PC-9 (cell line): ENCODE measurements at regions not wholly inside any gene's neighbourhood (a gene's known extent, or its start where the extent isn't known, plus 50 kb on each side); places are given as distances from the start of the nearest gene placed in this dataset.

Experiments
- EZH2 ChIP-seq: fragments of 200-600 bp; sonication (generic); IDR thresholded peaks from 2 replicates; pipeline ENCODE4 v1.8.0; 2017; ENCODE audit warnings: antibody characterized with exemption, low read depth
- TF ChIP-seq, protein P1 (sequence below): fragments of 200-600 bp; sonication (generic); conservative IDR thresholded peaks from 2 replicates; pipeline ENCODE4 v1.6.1; 2017; ENCODE audit warnings: mixed run types, antibody characterized with exemption, mild to moderate bottlenecking, moderate library complexity

DNA sequence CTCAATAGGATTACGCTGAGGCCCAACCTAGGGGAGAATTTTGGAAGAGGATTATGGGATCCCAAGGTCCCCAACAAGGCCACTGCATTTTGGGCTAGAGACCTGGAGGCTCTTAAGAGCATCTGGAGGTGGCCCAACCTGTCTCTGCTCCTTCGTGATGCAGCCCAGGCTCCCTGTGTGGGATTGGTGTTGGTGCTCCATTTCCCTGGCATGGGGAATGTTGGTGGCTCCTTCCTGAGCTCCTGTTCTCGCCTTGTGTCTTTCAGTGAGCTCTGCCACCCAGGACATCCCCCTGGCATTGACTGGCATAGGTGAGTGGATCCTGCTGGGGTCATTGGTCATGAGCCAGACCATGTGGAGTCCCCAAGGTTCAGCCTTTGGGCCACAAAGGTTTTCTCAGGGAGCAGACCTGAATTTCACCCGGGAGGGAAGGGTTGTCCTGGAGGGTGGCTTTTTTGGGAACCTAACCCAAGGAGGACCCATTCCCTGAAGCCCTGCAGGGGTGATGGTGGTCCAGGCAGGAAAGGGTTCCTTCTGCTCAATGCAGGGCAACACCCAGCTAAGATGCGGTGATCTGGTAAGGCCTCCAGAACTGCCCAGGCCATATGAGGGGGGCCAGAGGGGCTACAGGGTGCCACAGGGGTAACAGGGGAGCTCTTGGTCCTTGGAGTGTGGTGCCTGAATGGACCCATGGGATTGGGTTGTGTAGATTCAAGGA is 202.5 kb downstream of the UBE3A start:
- TF ChIP-seq, protein P1, sequence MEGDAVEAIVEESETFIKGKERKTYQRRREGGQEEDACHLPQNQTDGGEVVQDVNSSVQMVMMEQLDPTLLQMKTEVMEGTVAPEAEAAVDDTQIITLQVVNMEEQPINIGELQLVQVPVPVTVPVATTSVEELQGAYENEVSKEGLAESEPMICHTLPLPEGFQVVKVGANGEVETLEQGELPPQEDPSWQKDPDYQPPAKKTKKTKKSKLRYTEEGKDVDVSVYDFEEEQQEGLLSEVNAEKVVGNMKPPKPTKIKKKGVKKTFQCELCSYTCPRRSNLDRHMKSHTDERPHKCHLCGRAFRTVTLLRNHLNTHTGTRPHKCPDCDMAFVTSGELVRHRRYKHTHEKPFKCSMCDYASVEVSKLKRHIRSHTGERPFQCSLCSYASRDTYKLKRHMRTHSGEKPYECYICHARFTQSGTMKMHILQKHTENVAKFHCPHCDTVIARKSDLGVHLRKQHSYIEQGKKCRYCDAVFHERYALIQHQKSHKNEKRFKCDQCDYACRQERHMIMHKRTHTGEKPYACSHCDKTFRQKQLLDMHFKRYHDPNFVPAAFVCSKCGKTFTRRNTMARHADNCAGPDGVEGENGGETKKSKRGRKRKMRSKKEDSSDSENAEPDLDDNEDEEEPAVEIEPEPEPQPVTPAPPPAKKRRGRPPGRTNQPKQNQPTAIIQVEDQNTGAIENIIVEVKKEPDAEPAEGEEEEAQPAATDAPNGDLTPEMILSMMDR: no peak
- TF ChIP-seq EZH2: no peak
